ENCODE measurements at regions not wholly inside any gene's neighbourhood (a gene's known extent, or its start where the extent isn't known, plus 50 kb on each side); places are given as distances from the start of the nearest gene placed in this dataset.
"Not testable (repeated sequence)": the region's sequence is repeated elsewhere in the genome, so short reads cannot be mapped to it uniquely, and the experiment has no call there.

- Histone ChIP-seq H3K4me3 (ENCODE audit: low read depth, low read length) (no peak overlapping the region), H3K36me3 (no peaks in the 10 kb centered on the region), H3K27me3 (ENCODE audit: insufficient read depth, low read depth, severe bottlenecking) (no peaks in the 10 kb centered on the region), H3K9me3 (ENCODE audit: severe bottlenecking) (no peaks in the 10 kb centered on the region), H3K27ac (no peak overlapping the region)
- TF ChIP-seq CTCF (IDR thresholded peaks at IDR 0.05; ENCODE audit: low read depth, low read length), result no peak
- no peak for DNase-seq
Observed at GRCh38 chr6:48951917-48952316, 511.1 kb downstream of the MMUT start.

GRCh38 chr6:48944276-48944675 lies 518.8 kb downstream of the MMUT start:
- not testable (repeated sequence) for H3K9me3 ChIP-seq (ENCODE audit: severe bottlenecking); H3K27me3 ChIP-seq (ENCODE audit: insufficient read depth, low read depth, severe bottlenecking); H3K4me3 ChIP-seq (ENCODE audit: low read depth, low read length); H3K36me3 ChIP-seq; H3K27ac ChIP-seq; DNase-seq

- H3K36me3 ChIP-seq, result no peaks in the 10 kb centered on the region
- DNase-seq, result no peak
- no peak overlapping the region for H3K4me3 ChIP-seq (ENCODE audit: low read depth, low read length)
- H3K27me3 ChIP-seq (ENCODE audit: insufficient read depth, low read depth, severe bottlenecking), result no peaks in the 10 kb centered on the region
- H3K27ac ChIP-seq, result no peak overlapping the region
- TF ChIP-seq CTCF (IDR thresholded peaks at IDR 0.05; ENCODE audit: low read depth, low read length), result no peak
- no peaks in the 10 kb centered on the region for H3K9me3 ChIP-seq (ENCODE audit: severe bottlenecking)
Observed at GRCh38 chr6:48933136-48933535, 529.9 kb downstream of the MMUT start.

- Histone ChIP-seq H3K36me3 (no peaks in the 10 kb centered on the region), H3K27me3 (ENCODE audit: insufficient read depth, low read depth, severe bottlenecking) (no peaks in the 10 kb centered on the region), H3K27ac (no peak overlapping the region), H3K4me3 (ENCODE audit: low read depth, low read length) (no peak overlapping the region), H3K9me3 (ENCODE audit: severe bottlenecking) (no peaks in the 10 kb centered on the region)
- no peak for DNase-seq
- no peak for TF ChIP-seq CTCF (IDR thresholded peaks at IDR 0.05; ENCODE audit: low read depth, low read length)
Observed at GRCh38 chr6:48928937-48929336, 534.1 kb downstream of the MMUT start.

GRCh38 chr6:48922837-48923236 lies 540.2 kb downstream of the MMUT start:
- Histone ChIP-seq H3K27me3 (ENCODE audit: insufficient read depth, low read depth, severe bottlenecking) (no peaks in the 10 kb centered on the region), H3K4me3 (ENCODE audit: low read depth, low read length) (no peak overlapping the region), H3K9me3 (ENCODE audit: severe bottlenecking) (no peaks in the 10 kb centered on the region), H3K36me3 (no peaks in the 10 kb centered on the region), H3K27ac (no peak overlapping the region)
- DNase-seq, result no peak
- no peak for TF ChIP-seq CTCF (IDR thresholded peaks at IDR 0.05; ENCODE audit: low read depth, low read length)

GRCh38 chr6:48919555-48919954 lies 543.5 kb downstream of the MMUT start:
- no peak for TF ChIP-seq CTCF (IDR thresholded peaks at IDR 0.05; ENCODE audit: low read depth, low read length)
- no peak overlapping the region for H3K27ac ChIP-seq
- no peak for DNase-seq
- H3K27me3 ChIP-seq (ENCODE audit: insufficient read depth, low read depth, severe bottlenecking), result no peaks in the 10 kb centered on the region
- H3K36me3 ChIP-seq, result no peaks in the 10 kb centered on the region
- H3K4me3 ChIP-seq (ENCODE audit: low read depth, low read length), result no peak overlapping the region
- H3K9me3 ChIP-seq (ENCODE audit: severe bottlenecking), result no peaks in the 10 kb centered on the region

Measured in WERI-Rb-1 (cell line).